Brain pericyte (primary cell): ENCODE measurements at regions not wholly inside any gene's neighbourhood (a gene's known extent, or its start where the extent isn't known, plus 50 kb on each side); places are given as distances from the start of the nearest gene placed in this dataset.
"Not testable (repeated sequence)": the region's sequence is repeated elsewhere in the genome, so short reads cannot be mapped to it uniquely, and the experiment has no call there.

ENCODE experiments used
- DNase-seq: peaks from one replicate; pipeline ENCODE4 v3.0.0-alpha.2; 2012; ENCODE audit warnings: low read depth, low spot score

- no peak for DNase-seq
Observed at GRCh38 chr16:59116744-59117143, 382.6 kb upstream of the GOT2 start.

- no peak for DNase-seq
Observed at GRCh38 chr16:59114790-59115189, 380.7 kb upstream of the GOT2 start.

GRCh38 chr16:59113004-59113670 is 379.0 kb upstream of the GOT2 start:
- no peak for DNase-seq

- no peak for DNase-seq
Observed at GRCh38 chr16:59111280-59111679, 377.2 kb upstream of the GOT2 start.

- no peak for DNase-seq
Observed at GRCh38 chr16:59108374-59108773, 374.3 kb upstream of the GOT2 start.

- not testable (repeated sequence) for DNase-seq
Observed at GRCh38 chr16:59096682-59097081, 362.6 kb upstream of the GOT2 start.

- DNase-seq: no peak
Observed at GRCh38 chr16:59090541-59090940, 356.4 kb upstream of the GOT2 start.

GRCh38 chr16:59088431-59088830 is 354.3 kb upstream of the GOT2 start:
- no peak for DNase-seq

GRCh38 chr16:59087641-59088040 is 353.5 kb upstream of the GOT2 start:
- no peak for DNase-seq

- no peak for DNase-seq
Observed at GRCh38 chr16:59067205-59067604, 333.1 kb upstream of the GOT2 start.

- no peak for DNase-seq
Observed at GRCh38 chr16:59060207-59060606, 326.1 kb upstream of the GOT2 start.

GRCh38 chr16:59058250-59058649 is 324.1 kb upstream of the GOT2 start:
- DNase-seq: no peak

GRCh38 chr16:59053911-59054310 is 319.8 kb upstream of the GOT2 start:
- DNase-seq: no peak

GRCh38 chr16:59052231-59052630 is 318.1 kb upstream of the GOT2 start:
- DNase-seq: no peak

- DNase-seq: no peak
Observed at GRCh38 chr16:59048876-59049275, 314.8 kb upstream of the GOT2 start.

GRCh38 chr16:59047114-59047513 is 313.0 kb upstream of the GOT2 start:
- no peak for DNase-seq

- DNase-seq: no peak
Observed at GRCh38 chr16:59046335-59046734, 312.2 kb upstream of the GOT2 start.

- DNase-seq: no peak
Observed at GRCh38 chr16:59045501-59045900, 311.4 kb upstream of the GOT2 start.

- no peak for DNase-seq
Observed at GRCh38 chr16:59044616-59045015, 310.5 kb upstream of the GOT2 start.

GRCh38 chr16:59042301-59042700 is 308.2 kb upstream of the GOT2 start:
- DNase-seq: no peak

GRCh38 chr16:59039066-59039720 is 305.1 kb upstream of the GOT2 start:
- DNase-seq: no peak

- DNase-seq: no peak
Observed at GRCh38 chr16:59030923-59031485, 296.9 kb upstream of the GOT2 start.

- no peak for DNase-seq
Observed at GRCh38 chr16:59021751-59022150, 287.6 kb upstream of the GOT2 start.
